Panc1 (cell line): ENCODE measurements at regions not wholly inside any gene's neighbourhood (a gene's known extent, or its start where the extent isn't known, plus 50 kb on each side); places are given as distances from the start of the nearest gene placed in this dataset.

Source experiments
- ATAC-seq: fragments of 200-7000 bp; cut with Tn5 transposase; 2 replicates; pipeline ENCODE4 v1.9.1; 2020; ENCODE audit warnings: mild to moderate bottlenecking, moderate library complexity
- BruUV-seq: library from RNA; stranded (reverse); fragments of 400-500 nt; replicated peaks from 2 replicates; lab custom pipeline; 2021; lab: Mats Ljungman, UMichigan
- CTCF ChIA-PET: fragments of 300-600 bp; sonication (Branson Sonifier 250); formaldehyde crosslinking; loops from one replicate; lab custom pipeline; 2022; ENCODE audit warnings: antibody characterized with exemption; lab: Charles Lee
- POLR2A ChIA-PET: fragments of 300-600 bp; sonication (Branson Sonifier 250); formaldehyde crosslinking; loops from one replicate; lab custom pipeline; 2022; ENCODE audit warnings: antibody characterized with exemption; lab: Charles Lee
- DNase-seq: peaks from one replicate; pipeline ENCODE4 v3.0.0-alpha.2; 2010; ENCODE audit warnings: low read depth, low spot score
- H3K27ac ChIP-seq: 2 replicates; pipeline ENCODE4 v1.5.1; 2011; ENCODE audit warnings: mild to moderate bottlenecking, low read length, inconsistent platforms
- H3K27me3 ChIP-seq: fragments of 200-500 bp; sonication (Bioruptor generic); 2 replicates; pipeline ENCODE4 v1.6.0; 2014; ENCODE audit warnings: low read length, inconsistent platforms; ENCODE audit not compliant: control insufficient read depth, insufficient read depth
- H3K36me3 ChIP-seq: fragments of 200-500 bp; sonication (Bioruptor generic); 2 replicates; pipeline ENCODE4 v1.5.1; 2014; ENCODE audit warnings: inconsistent platforms, mild to moderate bottlenecking, low read length, moderate library complexity; ENCODE audit not compliant: control insufficient read depth, insufficient read depth
- H3K4me1 ChIP-seq: 2 replicates; pipeline ENCODE4 v1.5.1; 2011; ENCODE audit warnings: inconsistent platforms, mild to moderate bottlenecking, low read length, moderate library complexity; ENCODE audit not compliant: control insufficient read depth, insufficient read depth
- H3K4me3 ChIP-seq, 2 experiments: 2 replicates each; pipeline ENCODE4 v1.5.1; 2011 to 2012; ENCODE audit warnings: low read depth in 2 of 2, low read length in 2 of 2, mild to moderate bottlenecking in 2 of 2, inconsistent platforms in 1 of 2, moderate library complexity in 1 of 2
- H3K9me3 ChIP-seq: fragments of 200-500 bp; sonication (Bioruptor generic); 2 replicates; pipeline ENCODE4 v1.5.1; 2014; ENCODE audit warnings: low read depth, mild to moderate bottlenecking, inconsistent platforms, low read length, moderate library complexity; ENCODE audit not compliant: control insufficient read depth, insufficient read depth
- CTCF ChIP-seq: fragments of 450-650 bp; IDR thresholded peaks from 2 replicates; pipeline ENCODE4 v1.5.1; 2017; ENCODE audit warnings: mild to moderate bottlenecking
- POLR2AphosphoS5 ChIP-seq: IDR thresholded peaks from 2 replicates; pipeline ENCODE4 v1.6.1; 2012; ENCODE audit warnings: mild to moderate bottlenecking, low read depth, low read length, moderate library complexity
- REST ChIP-seq, 2 experiments: IDR thresholded peaks; 2 replicates each; pipeline ENCODE4 v1.6.1; 2011 to 2012; ENCODE audit warnings: low read depth in 2 of 2, control low read depth in 1 of 2, low read length in 1 of 2, mild to moderate bottlenecking in 1 of 2, moderate library complexity in 1 of 2; ENCODE audit not compliant: insufficient read depth in 1 of 2
- SIN3A ChIP-seq: IDR thresholded peaks from 2 replicates; pipeline ENCODE4 v1.6.1; 2012; ENCODE audit warnings: low read depth, mild to moderate bottlenecking, low read length, moderate library complexity, borderline replicate concordance; ENCODE audit not compliant: insufficient read depth
- TCF7L2 ChIP-seq: IDR thresholded peaks from 2 replicates; pipeline ENCODE4 v1.6.1; 2011; ENCODE audit warnings: mild to moderate bottlenecking, low read depth, low read length, inconsistent platforms
- in situ Hi-C: cut with HindIII; loops from 2 replicates; pipeline ENCODE4 v1.10.0; 2016; ENCODE audit warnings: low sequenced_read_pairs, low pct_unique_long_range_greater_than_20kb
- intact Hi-C: fragments of 100-400 bp; cut with micrococcal nuclease; formaldehyde crosslinking; loops from one replicate; pipeline ENCODE4 v1.10.0; 2022; ENCODE audit not compliant: unreplicated experiment

GRCh38 chr4:100605144-100605543 lies 87.3 kb upstream of the EMCN start:
- Histone ChIP-seq H3K9me3 (no peaks in the 10 kb centered on the region), H3K27ac (no peak overlapping the region), H3K4me3 (no peak overlapping the region), H3K27me3 (no peaks in the 10 kb centered on the region), H3K36me3 (no peaks in the 10 kb centered on the region), H3K4me1 (no peaks in the 10 kb centered on the region)
- in situ Hi-C loops, result no loop called here
- no TSS peak for BruUV-seq
- POLR2A ChIA-PET, result no interaction called here
- DNase-seq (no peak), ATAC-seq (no peak)
- TF ChIP-seq REST (IDR thresholded peaks at IDR 0.05; ENCODE audit: insufficient read depth in 1 of 2, low read depth in 2 of 2, low read length in 1 of 2) (no peak), CTCF (no peak), POLR2AphosphoS5 (no peak), TCF7L2 (no peak)
- CTCF ChIA-PET, result no interaction called here
- intact Hi-C loops, result no loop called here

GRCh38 chr4:100593935-100594334 lies 76.1 kb upstream of the EMCN start:
- in situ Hi-C loops (no loop called here), intact Hi-C loops (no loop called here)
- BruUV-seq, result no TSS peak
- TF ChIP-seq CTCF (no peak), POLR2AphosphoS5 (no peak), TCF7L2 (no peak), SIN3A (no peak), REST (IDR thresholded peaks at IDR 0.05; ENCODE audit: insufficient read depth in 1 of 2, low read depth in 2 of 2, low read length in 1 of 2) (no peak)
- ChIA-PET POLR2A (no interaction called here), CTCF (no interaction called here)
- no peaks in the 10 kb centered on the region for H3K4me1 ChIP-seq
- no peaks in the 10 kb centered on the region for H3K36me3 ChIP-seq
- H3K27me3 ChIP-seq, result no peaks in the 10 kb centered on the region
- H3K4me3 ChIP-seq, result no peak overlapping the region
- DNase-seq (no peak), ATAC-seq (no peak)
- H3K9me3 ChIP-seq, result no peaks in the 10 kb centered on the region
- H3K27ac ChIP-seq, result no peak overlapping the region
